ENCODE measurements at regions not wholly inside any gene's neighbourhood (a gene's known extent, or its start where the extent isn't known, plus 50 kb on each side); places are given as distances from the start of the nearest gene placed in this dataset.

GRCh38 chr6:4568138-4568537 is 208.1 kb upstream of the CDYL start:
- TF ChIP-seq CTCF (IDR thresholded peaks at IDR 0.05; ENCODE audit: low read depth, low read length): no peak
- TF ChIP-seq MYC (IDR thresholded peaks at IDR 0.05; ENCODE audit: low read depth, low read length): no peak
- no peak for TF ChIP-seq POLR2A (IDR thresholded peaks at IDR 0.05; ENCODE audit: extremely low read depth, insufficient read length)
- TF ChIP-seq MAX (IDR thresholded peaks at IDR 0.05; ENCODE audit: low read depth, low read length): no peak
